ENCODE measurements at regions not wholly inside any gene's neighbourhood (a gene's known extent, or its start where the extent isn't known, plus 50 kb on each side); places are given as distances from the start of the nearest gene placed in this dataset.

GRCh38 chr9:135344915-135345500 is 134.6 kb upstream of the PPP1R26 start:
- no peak overlapping the region for H3K4me3 ChIP-seq (ENCODE audit: low read depth, low read length)
- TF ChIP-seq CTCF (IDR thresholded peaks at IDR 0.05; ENCODE audit: low read depth, low read length), result no peak

GRCh38 chr9:135345775-135346433 is 133.7 kb upstream of the PPP1R26 start:
- no peak for TF ChIP-seq CTCF (IDR thresholded peaks at IDR 0.05; ENCODE audit: low read depth, low read length)

DNA sequence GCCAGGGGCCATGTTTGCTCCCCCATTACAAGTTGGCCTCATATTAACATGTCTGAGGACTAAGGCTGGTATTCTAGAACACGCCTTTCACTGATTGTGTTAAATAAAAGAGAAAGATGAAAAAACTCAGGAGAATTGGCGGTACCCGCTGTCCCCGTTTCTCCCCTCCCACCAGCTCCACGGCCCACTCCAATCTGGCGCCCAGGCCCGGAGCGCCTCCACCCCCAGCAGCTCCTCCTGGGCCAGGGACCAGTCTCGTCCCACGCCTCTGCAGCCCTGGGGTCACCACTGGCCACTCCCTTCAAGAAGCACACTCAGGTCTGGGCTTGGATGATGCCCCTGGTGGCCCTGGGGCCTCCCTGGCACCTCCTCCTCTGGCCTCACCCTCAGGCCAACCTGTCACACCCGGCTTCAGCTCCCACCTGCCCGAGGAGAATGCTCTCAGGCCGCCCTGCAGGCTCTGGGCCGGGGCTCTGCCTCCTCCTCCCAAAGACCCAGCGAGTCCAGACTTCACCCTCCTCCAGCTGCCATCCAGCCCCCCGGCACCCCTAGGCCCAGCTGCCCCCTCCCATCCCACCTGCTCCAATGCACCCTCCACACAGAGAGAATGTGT is 133.0 kb upstream of the PPP1R26 start:
- no peak overlapping the region for H3K4me3 ChIP-seq (ENCODE audit: low read depth, low read length)
- TF ChIP-seq CTCF (IDR thresholded peaks at IDR 0.05; ENCODE audit: low read depth, low read length), result no peak

More at GRCh38 chr9:135345775-135346433, 133.7 kb upstream of the PPP1R26 start:
- no peak overlapping the region for H3K4me3 ChIP-seq (ENCODE audit: low read depth, low read length)

- H3K4me3 ChIP-seq (ENCODE audit: low read depth, low read length), result no peak overlapping the region
- no peak for TF ChIP-seq CTCF (IDR thresholded peaks at IDR 0.05; ENCODE audit: low read depth, low read length)
Observed at GRCh38 chr9:135347461-135347860, 132.1 kb upstream of the PPP1R26 start.

GRCh38 chr9:135348076-135348787 is 131.3 kb upstream of the PPP1R26 start:
- no peak overlapping the region for H3K4me3 ChIP-seq (ENCODE audit: low read depth, low read length)
- TF ChIP-seq CTCF (IDR thresholded peaks at IDR 0.05; ENCODE audit: low read depth, low read length), result no peak

DNA sequence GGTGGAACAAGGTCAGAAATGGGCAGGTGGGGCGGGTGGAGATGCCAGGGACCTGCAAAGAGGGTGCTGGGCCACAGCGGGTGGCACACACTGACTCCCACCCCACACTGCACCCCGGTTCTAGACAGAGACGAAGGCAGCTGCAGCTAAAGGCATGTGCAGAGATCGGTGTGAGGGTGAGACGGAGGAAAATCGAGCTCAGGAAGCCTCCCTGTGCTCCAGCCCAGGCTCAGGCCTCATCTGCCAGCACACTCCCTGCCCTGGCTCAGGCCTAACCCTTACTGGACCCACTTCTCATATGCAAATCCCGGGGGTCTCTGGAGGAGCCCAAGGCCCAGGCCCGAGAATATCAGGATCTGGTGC is 130.8 kb upstream of the PPP1R26 start:
- H3K4me3 ChIP-seq (ENCODE audit: low read depth, low read length), result no peak overlapping the region
- no peak for TF ChIP-seq CTCF (IDR thresholded peaks at IDR 0.05; ENCODE audit: low read depth, low read length)
